ENCODE measurements at regions not wholly inside any gene's neighbourhood (a gene's known extent, or its start where the extent isn't known, plus 50 kb on each side); places are given as distances from the start of the nearest gene placed in this dataset.

DNA sequence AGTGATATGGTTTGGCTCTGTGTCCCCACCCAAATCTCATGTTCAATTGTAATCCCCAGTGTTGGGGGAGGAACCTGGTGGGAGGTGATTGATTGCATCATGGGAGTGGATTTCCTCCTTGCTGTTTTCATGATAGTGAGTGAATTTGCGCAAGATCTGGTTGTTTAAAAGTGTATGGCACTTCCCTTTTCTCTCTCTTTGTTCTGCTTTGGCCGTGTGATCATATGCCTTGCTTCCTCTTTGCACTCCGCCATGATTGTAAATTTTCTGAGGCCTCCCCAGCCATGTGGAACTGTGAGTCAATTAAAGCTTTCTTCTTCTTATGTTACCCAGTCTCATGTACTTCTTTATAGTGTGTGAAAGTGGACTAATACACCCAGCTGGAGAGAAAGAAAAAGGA, 113.0 kb upstream of the AADAT start:
- TF ChIP-seq POLR2A (IDR thresholded peaks at IDR 0.05): no peak
- no peak for TF ChIP-seq POLR2AphosphoS5 (IDR thresholded peaks at IDR 0.05; ENCODE audit: insufficient read depth in 1 of 2, low read depth in 1 of 2)
